ENCODE measurements at regions not wholly inside any gene's neighbourhood (a gene's known extent, or its start where the extent isn't known, plus 50 kb on each side); places are given as distances from the start of the nearest gene placed in this dataset.
A peak's percentile ranks its signal among the peaks of the same experiment; 100 is the strongest.

DNA sequence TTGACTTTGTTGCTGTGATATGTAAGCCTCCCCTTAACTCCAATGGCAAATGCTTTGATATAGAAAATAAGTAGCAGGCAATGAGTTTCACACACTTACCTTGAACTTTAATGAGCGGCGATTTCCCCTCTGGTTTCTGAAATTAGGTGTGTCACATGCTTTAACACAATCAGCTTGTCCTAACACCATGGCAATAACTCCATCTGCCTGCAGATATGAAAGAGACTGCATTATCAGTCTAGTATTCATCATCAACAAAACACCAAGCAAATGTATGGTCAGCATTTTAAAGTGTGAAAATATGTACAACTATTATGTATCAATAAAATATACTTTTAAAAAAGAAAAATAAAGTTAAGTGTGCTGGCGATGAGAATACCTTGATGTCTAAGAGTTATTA is 128.8 kb upstream of the FAM9B start:
- H3K9me3 Mint-ChIP-seq: peaks cover 7% of the 10 kb centered on the region
- H3K27me3 Mint-ChIP-seq: no peaks in the 10 kb centered on the region
- no peak overlapping the region for H3K4me3 Mint-ChIP-seq
- peaks cover 13% of the 10 kb centered on the region for H3K36me3 Mint-ChIP-seq (ENCODE audit: low read depth)
- H3K4me1 Mint-ChIP-seq (ENCODE audit: low read depth): peaks cover 76% of the 10 kb centered on the region
- peak overlapping the region; percentile 26 for H3K27ac Mint-ChIP-seq

DNA sequence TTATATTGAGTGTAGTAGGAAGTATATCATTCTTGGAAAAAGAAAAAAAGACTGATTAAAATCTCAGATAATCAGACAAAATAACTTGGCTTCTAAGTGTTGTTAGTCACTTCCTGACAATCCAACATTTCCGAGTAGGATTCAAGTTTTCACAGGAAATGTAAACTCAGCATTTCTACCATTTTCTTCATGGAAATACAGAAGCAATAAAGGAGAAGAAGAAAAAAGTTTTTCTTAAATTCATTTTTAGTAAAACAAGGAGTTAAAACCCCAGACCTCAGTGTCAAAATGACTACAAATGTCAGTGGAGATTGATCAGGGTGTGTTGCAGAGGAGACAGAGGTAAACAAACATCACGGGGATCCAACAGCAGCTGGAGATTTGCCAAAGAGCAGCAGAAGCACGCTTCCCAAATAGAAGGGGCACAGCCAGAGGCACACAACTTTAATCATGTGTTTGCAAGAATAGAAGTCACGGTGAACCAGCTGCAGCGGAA is 129.3 kb upstream of the FAM9B start:
- H3K27ac Mint-ChIP-seq: peak overlapping the region; percentile 93
- H3K36me3 Mint-ChIP-seq (ENCODE audit: low read depth): peaks cover 15% of the 10 kb centered on the region
- peaks cover 7% of the 10 kb centered on the region for H3K9me3 Mint-ChIP-seq
- peak overlapping the region; percentile 23 for H3K4me3 Mint-ChIP-seq
- H3K4me1 Mint-ChIP-seq (ENCODE audit: low read depth): peaks cover 75% of the 10 kb centered on the region
- H3K27me3 Mint-ChIP-seq: no peaks in the 10 kb centered on the region

DNA sequence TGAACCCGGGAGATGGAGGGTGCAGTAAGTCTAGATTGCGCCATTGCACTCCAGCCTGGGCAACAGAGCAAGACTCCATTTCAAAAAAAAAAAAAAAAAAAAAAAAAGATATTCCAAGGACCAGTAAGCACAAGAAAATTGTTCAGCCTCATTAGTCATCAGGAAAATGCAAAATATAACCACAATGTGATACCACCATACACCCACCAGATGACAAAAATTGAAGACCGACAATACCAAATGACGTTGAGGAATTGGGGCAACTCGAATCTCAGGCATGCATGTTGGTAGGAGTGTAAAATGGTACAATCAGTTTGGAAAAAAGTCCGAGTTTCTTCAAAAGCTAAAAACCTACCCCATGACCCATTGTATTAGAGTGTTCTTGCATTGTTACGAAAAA is 130.2 kb upstream of the FAM9B start:
- H3K27ac Mint-ChIP-seq: peak overlapping the region; percentile 93
- no peaks in the 10 kb centered on the region for H3K27me3 Mint-ChIP-seq
- H3K4me1 Mint-ChIP-seq (ENCODE audit: low read depth): peaks cover 68% of the 10 kb centered on the region
- peaks cover 19% of the 10 kb centered on the region for H3K36me3 Mint-ChIP-seq (ENCODE audit: low read depth)
- H3K9me3 Mint-ChIP-seq: peaks cover 7% of the 10 kb centered on the region
- peak overlapping the region; percentile 15 for H3K4me3 Mint-ChIP-seq

DNA sequence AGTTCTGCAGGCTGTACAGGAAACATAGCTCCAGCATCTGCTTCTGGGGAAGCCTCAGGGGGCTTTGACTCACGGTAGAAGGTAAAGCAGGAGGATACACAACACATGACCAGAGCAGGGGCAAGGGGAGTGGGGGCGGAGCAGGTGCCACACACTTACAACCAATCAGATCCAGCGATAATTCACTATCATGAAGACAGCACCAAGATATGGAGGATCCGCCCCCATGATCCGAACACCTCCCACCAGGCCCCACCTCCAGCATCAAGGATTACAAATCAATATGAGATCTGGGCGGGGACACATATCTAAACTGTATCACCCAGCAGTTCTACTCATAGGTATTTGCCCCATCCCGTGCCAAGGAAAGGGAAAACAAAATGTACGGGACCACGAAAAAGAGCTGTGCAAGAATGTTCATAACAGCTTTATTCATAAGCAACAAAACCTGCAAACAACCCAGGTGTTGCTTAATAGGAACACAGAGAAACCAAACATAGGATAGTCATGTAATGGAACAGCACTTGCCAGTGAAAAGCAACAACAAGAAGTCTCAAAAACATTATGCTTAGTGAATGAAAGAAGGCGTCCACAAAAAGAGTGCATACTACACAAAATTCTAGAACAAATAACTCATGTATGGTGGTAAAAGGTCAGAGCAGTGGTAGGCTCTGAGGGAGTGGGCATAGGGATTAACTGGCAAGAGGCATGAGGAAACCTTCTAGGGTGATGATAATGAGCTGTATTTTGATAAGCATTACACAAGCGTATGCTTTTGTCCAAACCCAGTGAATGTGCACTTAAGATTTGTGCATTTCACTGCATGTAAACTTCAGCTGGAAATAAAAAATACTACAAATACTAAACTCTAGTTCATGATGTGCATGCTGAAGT is 130.9 kb upstream of the FAM9B start:
- peak overlapping the region; percentile 70 for H3K4me3 Mint-ChIP-seq
- peaks cover 64% of the 10 kb centered on the region for H3K4me1 Mint-ChIP-seq (ENCODE audit: low read depth)
- peaks cover 19% of the 10 kb centered on the region for H3K36me3 Mint-ChIP-seq (ENCODE audit: low read depth)
- H3K27ac Mint-ChIP-seq: peak overlapping the region; percentile 93
- H3K27me3 Mint-ChIP-seq: no peaks in the 10 kb centered on the region
- H3K9me3 Mint-ChIP-seq: peaks cover 7% of the 10 kb centered on the region

DNA sequence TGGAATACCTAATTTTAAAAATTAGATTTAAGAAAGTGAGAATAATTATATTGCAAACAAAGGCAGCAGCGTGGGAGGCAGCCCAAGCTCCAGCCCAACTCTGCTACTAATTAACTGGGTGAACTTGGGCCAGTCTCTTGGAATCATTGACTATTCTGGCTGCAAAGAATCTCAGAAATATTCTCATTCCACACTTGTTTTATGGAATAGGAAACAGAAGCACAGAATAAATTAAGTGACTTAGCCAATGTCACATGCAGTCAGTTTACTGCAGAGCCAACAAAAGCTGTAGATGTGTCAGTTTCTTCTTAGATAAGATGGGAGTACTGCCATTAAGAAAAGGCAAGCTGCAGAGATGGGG is 132.6 kb upstream of the FAM9B start:
- H3K4me1 Mint-ChIP-seq (ENCODE audit: low read depth): peaks cover 51% of the 10 kb centered on the region
- H3K27me3 Mint-ChIP-seq: no peaks in the 10 kb centered on the region
- peak overlapping the region; percentile 21 for H3K27ac Mint-ChIP-seq
- no peaks in the 10 kb centered on the region for H3K9me3 Mint-ChIP-seq
- peaks cover 19% of the 10 kb centered on the region for H3K36me3 Mint-ChIP-seq (ENCODE audit: low read depth)
- no peak overlapping the region for H3K4me3 Mint-ChIP-seq

DNA sequence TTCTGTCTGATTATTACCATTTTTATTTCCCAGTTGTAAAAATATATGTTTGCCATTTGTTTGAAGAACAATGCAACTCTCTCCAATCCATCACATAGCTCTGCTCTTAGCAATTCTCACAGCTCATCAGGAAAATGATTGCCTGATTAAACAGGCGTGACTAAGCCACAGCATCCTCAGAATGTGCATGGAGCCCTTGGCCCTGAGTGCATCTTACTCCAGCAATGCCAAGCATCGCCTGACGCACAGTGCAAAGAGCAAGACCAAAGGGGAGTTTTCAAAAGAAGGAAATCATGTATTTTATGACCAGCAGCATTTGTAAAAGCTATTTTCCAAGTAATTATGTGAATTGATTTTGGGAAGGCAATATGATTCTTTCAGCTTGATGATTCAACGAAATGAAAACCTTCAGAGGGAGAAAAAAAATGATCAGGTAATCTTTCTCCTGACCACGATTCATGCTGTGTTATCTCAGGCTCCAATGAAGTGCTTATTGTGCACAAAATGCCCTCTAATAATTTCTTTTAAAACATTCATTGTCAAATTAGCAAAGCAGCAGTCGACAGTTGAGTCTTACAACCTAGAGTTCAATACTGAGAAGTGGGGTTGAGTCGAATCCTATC is 138.0 kb upstream of the FAM9B start:
- Mint-ChIP-seq H3K4me1 (ENCODE audit: low read depth) (peaks cover 6% of the 10 kb centered on the region), H3K36me3 (ENCODE audit: low read depth) (peaks cover 11% of the 10 kb centered on the region), H3K9me3 (no peaks in the 10 kb centered on the region), H3K27me3 (no peaks in the 10 kb centered on the region), H3K27ac (no peak overlapping the region), H3K4me3 (no peak overlapping the region)

DNA sequence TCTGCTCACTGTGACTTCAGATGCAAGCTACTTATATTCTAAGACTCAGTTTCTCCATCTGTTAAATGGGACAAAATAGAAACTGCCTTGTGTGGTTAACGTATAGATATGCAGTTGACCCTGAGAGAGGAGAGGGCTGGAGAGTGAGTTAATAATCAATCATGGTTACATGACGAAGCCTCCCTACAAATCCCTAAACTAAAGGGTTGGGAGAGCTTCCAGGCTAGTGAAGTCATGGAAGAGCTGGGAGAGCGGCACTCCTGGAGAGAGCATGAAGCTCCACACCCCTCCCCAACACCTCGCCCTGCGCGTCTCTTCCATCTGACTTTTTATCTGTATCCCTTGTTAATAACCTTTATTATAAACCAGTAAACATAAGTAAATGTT is 138.5 kb upstream of the FAM9B start:
- peaks cover 6% of the 10 kb centered on the region for H3K4me1 Mint-ChIP-seq (ENCODE audit: low read depth)
- no peaks in the 10 kb centered on the region for H3K9me3 Mint-ChIP-seq
- no peak overlapping the region for H3K27ac Mint-ChIP-seq
- peaks cover 9% of the 10 kb centered on the region for H3K36me3 Mint-ChIP-seq (ENCODE audit: low read depth)
- no peaks in the 10 kb centered on the region for H3K27me3 Mint-ChIP-seq
- no peak overlapping the region for H3K4me3 Mint-ChIP-seq

DNA sequence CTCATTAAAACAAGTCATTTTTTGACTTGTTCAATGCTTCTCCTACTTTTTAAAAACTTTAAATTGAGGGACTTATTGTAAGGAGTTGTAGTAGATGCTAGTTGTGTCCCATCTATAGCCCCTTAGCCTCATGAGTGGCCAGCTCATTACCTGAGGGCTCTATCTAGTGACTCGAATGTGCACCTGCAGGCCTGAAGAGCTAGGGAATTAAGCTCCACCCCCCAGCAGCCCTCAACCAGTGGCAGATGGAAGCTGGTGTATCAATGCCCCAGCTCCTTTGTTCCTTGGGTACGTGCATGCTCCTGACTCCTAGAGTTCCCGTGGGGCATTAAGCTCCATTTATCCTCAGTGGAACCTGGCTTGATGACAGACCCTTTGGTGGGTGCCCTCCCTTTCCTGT is 146.7 kb upstream of the FAM9B start:
- Mint-ChIP-seq H3K4me1 (ENCODE audit: low read depth) (no peaks in the 10 kb centered on the region), H3K4me3 (no peak overlapping the region), H3K9me3 (no peaks in the 10 kb centered on the region), H3K27me3 (no peaks in the 10 kb centered on the region), H3K36me3 (ENCODE audit: low read depth) (no peaks in the 10 kb centered on the region), H3K27ac (no peak overlapping the region)

DNA sequence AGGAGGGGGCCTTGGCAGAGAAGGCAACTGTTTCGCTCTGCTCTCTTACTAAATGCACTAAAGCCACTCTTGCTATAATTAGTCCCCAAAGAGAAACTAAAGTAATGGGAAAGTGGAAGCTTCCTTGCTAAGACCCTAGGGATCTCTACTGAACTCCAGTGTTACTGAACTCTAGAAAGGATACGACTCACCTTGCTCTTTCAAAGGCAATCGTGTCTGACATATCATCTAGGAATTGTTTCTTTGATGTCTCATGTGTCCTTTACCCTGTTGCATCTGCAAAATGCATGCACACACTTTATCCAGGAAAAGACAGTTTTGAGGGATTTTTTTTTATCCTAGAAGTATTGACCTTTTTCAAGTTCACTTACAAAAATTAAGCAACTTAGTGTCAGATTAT is 148.1 kb upstream of the FAM9B start:
- H3K36me3 Mint-ChIP-seq (ENCODE audit: low read depth): no peaks in the 10 kb centered on the region
- H3K27ac Mint-ChIP-seq: no peak overlapping the region
- H3K4me1 Mint-ChIP-seq (ENCODE audit: low read depth): no peaks in the 10 kb centered on the region
- H3K27me3 Mint-ChIP-seq: no peaks in the 10 kb centered on the region
- no peak overlapping the region for H3K4me3 Mint-ChIP-seq
- no peaks in the 10 kb centered on the region for H3K9me3 Mint-ChIP-seq

DNA sequence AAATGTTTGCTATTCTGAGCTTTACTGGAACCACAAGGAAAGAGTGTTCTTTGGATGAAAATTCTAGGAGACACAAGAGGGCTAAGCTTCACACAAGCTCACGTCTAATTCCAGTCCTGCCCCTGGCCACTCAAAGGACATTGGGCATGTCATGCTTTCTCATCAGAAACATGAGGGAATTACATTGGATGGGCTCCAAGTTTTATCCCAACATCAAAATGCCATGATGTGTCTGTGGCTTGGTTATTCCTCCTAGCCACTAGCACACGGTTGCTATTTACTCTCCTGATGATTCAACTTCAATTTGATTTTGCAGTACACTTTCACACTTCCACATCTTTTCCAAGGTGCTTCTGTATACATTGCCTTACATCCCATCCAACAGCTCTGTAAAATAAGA is 149.6 kb upstream of the FAM9B start:
- H3K9me3 Mint-ChIP-seq: no peaks in the 10 kb centered on the region
- H3K4me3 Mint-ChIP-seq: no peak overlapping the region
- no peaks in the 10 kb centered on the region for H3K4me1 Mint-ChIP-seq (ENCODE audit: low read depth)
- H3K27me3 Mint-ChIP-seq: no peaks in the 10 kb centered on the region
- no peak overlapping the region for H3K27ac Mint-ChIP-seq
- H3K36me3 Mint-ChIP-seq (ENCODE audit: low read depth): no peaks in the 10 kb centered on the region

DNA sequence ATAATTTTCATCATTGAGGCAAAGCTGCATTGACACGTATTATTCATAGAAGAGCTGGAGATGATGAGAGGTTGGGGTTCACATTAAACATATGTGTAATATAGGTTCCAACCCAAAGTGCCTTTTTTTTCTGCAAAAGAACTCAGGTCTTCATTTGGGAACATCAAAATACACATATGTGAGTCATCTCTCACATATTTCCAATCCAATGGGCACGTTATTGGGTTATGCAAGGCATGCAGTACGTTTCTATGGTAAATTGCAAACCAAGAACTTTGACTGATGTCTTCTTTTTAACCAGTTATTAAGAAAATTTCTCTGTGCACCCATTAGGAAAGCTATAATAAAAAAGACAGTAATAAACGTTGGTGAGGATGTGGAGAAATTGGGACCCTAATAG is 150.3 kb upstream of the FAM9B start:
- Mint-ChIP-seq H3K27me3 (no peaks in the 10 kb centered on the region), H3K27ac (no peak overlapping the region), H3K9me3 (no peaks in the 10 kb centered on the region), H3K36me3 (ENCODE audit: low read depth) (no peaks in the 10 kb centered on the region), H3K4me3 (no peak overlapping the region), H3K4me1 (ENCODE audit: low read depth) (peaks cover 4% of the 10 kb centered on the region)

DNA sequence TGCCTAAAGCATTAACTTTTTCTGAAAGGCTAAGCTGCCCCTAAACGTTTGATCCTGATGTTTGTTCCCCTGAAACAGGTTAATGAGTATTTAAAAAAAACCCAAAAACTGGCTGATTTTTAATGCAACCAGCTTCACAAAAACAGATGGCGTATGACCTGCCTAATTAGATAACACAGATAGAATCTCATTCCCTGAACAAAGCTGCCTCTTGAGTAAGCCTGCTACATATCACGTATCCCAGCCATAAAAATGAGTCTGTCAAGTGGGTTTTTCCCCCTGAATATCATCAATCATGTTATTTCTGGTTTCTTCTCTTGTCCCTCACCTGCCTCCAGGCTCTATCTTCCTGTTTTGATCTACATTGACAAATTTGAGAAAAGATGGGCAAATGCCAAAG is 154.2 kb upstream of the FAM9B start:
- H3K36me3 Mint-ChIP-seq (ENCODE audit: low read depth): no peaks in the 10 kb centered on the region
- H3K27ac Mint-ChIP-seq: no peak overlapping the region
- peaks cover 12% of the 10 kb centered on the region for H3K4me1 Mint-ChIP-seq (ENCODE audit: low read depth)
- no peak overlapping the region for H3K4me3 Mint-ChIP-seq
- no peaks in the 10 kb centered on the region for H3K9me3 Mint-ChIP-seq
- H3K27me3 Mint-ChIP-seq: no peaks in the 10 kb centered on the region

DNA sequence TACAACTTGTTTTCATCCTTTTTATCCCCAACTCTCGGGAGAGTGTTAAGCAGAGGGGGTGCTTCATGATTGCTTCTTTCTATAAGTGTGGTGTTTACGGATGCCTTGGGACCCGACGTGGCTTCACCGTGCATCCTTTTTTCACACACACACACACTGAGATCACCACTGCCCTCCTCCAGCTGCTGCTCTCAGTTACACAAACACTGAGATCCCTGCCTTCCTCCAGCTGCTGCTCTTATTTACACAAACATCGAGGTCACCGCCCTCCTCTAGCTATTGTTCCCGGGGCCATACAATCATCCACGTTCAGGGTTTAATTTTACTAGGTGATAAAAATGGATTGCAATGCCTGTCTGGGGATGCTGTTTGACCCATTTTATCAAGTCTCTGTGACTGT is 155.4 kb upstream of the FAM9B start:
- H3K27ac Mint-ChIP-seq: peak overlapping the region; percentile 75
- no peaks in the 10 kb centered on the region for H3K9me3 Mint-ChIP-seq
- no peaks in the 10 kb centered on the region for H3K36me3 Mint-ChIP-seq (ENCODE audit: low read depth)
- H3K27me3 Mint-ChIP-seq: no peaks in the 10 kb centered on the region
- H3K4me1 Mint-ChIP-seq (ENCODE audit: low read depth): peaks cover 12% of the 10 kb centered on the region
- no peak overlapping the region for H3K4me3 Mint-ChIP-seq

DNA sequence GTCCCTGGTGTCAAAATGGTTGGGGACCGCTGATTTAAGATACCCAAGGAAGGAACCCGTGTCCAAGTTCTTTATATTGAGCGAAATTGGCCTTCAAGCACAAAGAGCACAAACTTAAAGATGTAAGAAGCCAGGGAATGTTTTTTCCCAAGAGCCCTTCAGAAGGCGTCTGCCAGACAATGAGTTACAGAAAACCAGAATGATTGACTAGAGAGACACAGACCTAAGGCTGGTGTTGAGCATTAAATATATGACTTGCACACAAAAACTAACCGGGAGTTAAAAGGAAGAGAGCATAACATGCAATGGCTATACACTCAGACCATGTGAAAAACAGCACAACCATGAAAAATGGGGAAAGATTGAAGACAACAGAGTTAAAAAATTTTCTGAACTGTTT is 157.5 kb upstream of the FAM9B start:
- H3K4me1 Mint-ChIP-seq (ENCODE audit: low read depth): peaks cover 16% of the 10 kb centered on the region
- H3K36me3 Mint-ChIP-seq (ENCODE audit: low read depth): no peaks in the 10 kb centered on the region

DNA sequence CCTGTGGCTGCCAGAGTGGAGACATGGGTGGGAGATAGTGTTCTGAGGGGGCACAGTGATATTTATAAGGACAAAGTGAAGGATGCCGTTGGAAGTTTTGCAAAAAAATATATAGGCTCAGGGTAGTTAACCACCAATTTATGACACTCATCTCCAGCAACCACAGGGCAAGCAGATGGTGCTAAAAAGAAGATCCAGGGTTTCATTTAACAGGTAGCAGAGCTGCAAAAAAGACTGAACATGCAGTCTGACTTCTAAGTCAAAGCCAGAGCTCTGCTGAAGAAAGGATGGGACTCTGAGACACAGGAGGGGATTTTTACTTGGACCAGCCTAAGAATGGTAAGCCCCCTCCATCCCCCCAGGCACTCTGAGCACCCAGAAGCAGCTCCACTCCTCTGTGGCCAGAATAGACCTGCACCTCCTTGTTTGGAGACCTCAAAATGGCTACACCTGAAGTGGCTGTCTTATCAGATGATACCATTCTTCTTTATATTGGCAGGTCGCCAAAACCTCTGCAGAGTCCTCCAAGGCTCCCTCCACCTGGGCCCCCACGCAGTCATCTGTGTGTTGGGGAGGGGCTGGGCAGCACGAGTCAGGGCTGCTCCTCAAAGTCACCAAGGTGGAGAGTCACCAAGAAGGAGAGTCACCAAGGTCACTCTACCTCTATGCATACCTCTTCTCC is 161.4 kb upstream of the FAM9B start:
- no peaks in the 10 kb centered on the region for H3K9me3 Mint-ChIP-seq
- no peak overlapping the region for H3K4me3 Mint-ChIP-seq
- H3K27me3 Mint-ChIP-seq: no peaks in the 10 kb centered on the region
- no peak overlapping the region for H3K27ac Mint-ChIP-seq
- H3K36me3 Mint-ChIP-seq (ENCODE audit: low read depth): no peaks in the 10 kb centered on the region
- peaks cover 3% of the 10 kb centered on the region for H3K4me1 Mint-ChIP-seq (ENCODE audit: low read depth)

More for the DNA sequence above, 157.5 kb upstream of the FAM9B start:
- no peak overlapping the region for H3K27ac Mint-ChIP-seq
- H3K4me3 Mint-ChIP-seq: no peak overlapping the region
- no peaks in the 10 kb centered on the region for H3K27me3 Mint-ChIP-seq
- H3K9me3 Mint-ChIP-seq: no peaks in the 10 kb centered on the region
